ENCODE measurements at regions not wholly inside any gene's neighbourhood (a gene's known extent, or its start where the extent isn't known, plus 50 kb on each side); places are given as distances from the start of the nearest gene placed in this dataset.

GRCh38 chr19:31882709-31883108, 462.7 kb upstream of the ZNF507 start:
- Histone ChIP-seq H4K20me1 (ENCODE audit: insufficient read depth, low read length) (no peaks in the 10 kb centered on the region), H2AFZ (ENCODE audit: low read length) (no peak overlapping the region), H3K27me3 (replicated peaks; ENCODE audit: insufficient read depth, low read length) (peaks cover 41% of the 10 kb centered on the region), H3K4me3 (ENCODE audit: low read length) (no peak overlapping the region), H3K4me1 (ENCODE audit: low read length) (no peaks in the 10 kb centered on the region), H3K36me3 (replicated peaks; ENCODE audit: insufficient read depth, low read length) (no peaks in the 10 kb centered on the region), H3K27ac (ENCODE audit: low read length) (no peak overlapping the region), H3K9me2 (replicated peaks; ENCODE audit: insufficient read depth, low read length) (no peaks in the 10 kb centered on the region), H3K9ac (ENCODE audit: low read length) (no peak overlapping the region), H3K9me3 (replicated peaks; ENCODE audit: insufficient read depth, low read length) (no peaks in the 10 kb centered on the region), H3K79me2 (ENCODE audit: low read length) (no peaks in the 10 kb centered on the region), H3F3A (ENCODE audit: insufficient read depth, low read length) (no peaks in the 10 kb centered on the region), H3K4me2 (ENCODE audit: low read depth, low read length) (no peak overlapping the region)
- no peak for DNase-seq
- TF ChIP-seq CTCF (IDR thresholded peaks at IDR 0.05; ENCODE audit: low read length) (no peak), EZH2 (optimal IDR thresholded peaks at IDR 0.05; ENCODE audit: low read depth, low read length) (no peak), EZH2phosphoT487 (IDR thresholded peaks at IDR 0.05; ENCODE audit: low read length) (no peak)

GRCh38 chr19:31883296-31883990, 462.0 kb upstream of the ZNF507 start:
- H3K36me3 ChIP-seq (replicated peaks; ENCODE audit: insufficient read depth, low read length) = no peaks in the 10 kb centered on the region
- no peak overlapping the region for H3K4me3 ChIP-seq (ENCODE audit: low read length)
- H3F3A ChIP-seq (ENCODE audit: insufficient read depth, low read length) = no peaks in the 10 kb centered on the region
- H3K79me2 ChIP-seq (ENCODE audit: low read length) = no peaks in the 10 kb centered on the region
- no peaks in the 10 kb centered on the region for H3K4me1 ChIP-seq (ENCODE audit: low read length)
- H4K20me1 ChIP-seq (ENCODE audit: insufficient read depth, low read length) = no peaks in the 10 kb centered on the region
- no peak for TF ChIP-seq CTCF (IDR thresholded peaks at IDR 0.05; ENCODE audit: low read length)
- TF ChIP-seq EZH2phosphoT487 (IDR thresholded peaks at IDR 0.05; ENCODE audit: low read length) = no peak
- H3K27me3 ChIP-seq (replicated peaks; ENCODE audit: insufficient read depth, low read length) = peaks cover 41% of the 10 kb centered on the region
- no peak overlapping the region for H3K4me2 ChIP-seq (ENCODE audit: low read depth, low read length)
- no peak overlapping the region for H3K9ac ChIP-seq (ENCODE audit: low read length)
- no peak overlapping the region for H2AFZ ChIP-seq (ENCODE audit: low read length)
- H3K27ac ChIP-seq (ENCODE audit: low read length) = no peak overlapping the region
- no peaks in the 10 kb centered on the region for H3K9me2 ChIP-seq (replicated peaks; ENCODE audit: insufficient read depth, low read length)
- H3K9me3 ChIP-seq (replicated peaks; ENCODE audit: insufficient read depth, low read length) = no peaks in the 10 kb centered on the region
- DNase-seq = no peak

GRCh38 chr19:31885280-31885853, 460.0 kb upstream of the ZNF507 start:
- Histone ChIP-seq H3K27me3 (replicated peaks; ENCODE audit: insufficient read depth, low read length) (peaks cover 55% of the 10 kb centered on the region), H3K4me2 (ENCODE audit: low read depth, low read length) (no peak overlapping the region), H3K4me1 (ENCODE audit: low read length) (no peaks in the 10 kb centered on the region), H3K36me3 (replicated peaks; ENCODE audit: insufficient read depth, low read length) (no peaks in the 10 kb centered on the region), H3K9ac (ENCODE audit: low read length) (no peak overlapping the region), H3K79me2 (ENCODE audit: low read length) (no peaks in the 10 kb centered on the region), H3F3A (ENCODE audit: insufficient read depth, low read length) (no peaks in the 10 kb centered on the region), H2AFZ (ENCODE audit: low read length) (no peak overlapping the region), H3K9me3 (replicated peaks; ENCODE audit: insufficient read depth, low read length) (no peaks in the 10 kb centered on the region), H3K9me2 (replicated peaks; ENCODE audit: insufficient read depth, low read length) (no peaks in the 10 kb centered on the region), H3K4me3 (ENCODE audit: low read length) (no peak overlapping the region), H4K20me1 (ENCODE audit: insufficient read depth, low read length) (no peaks in the 10 kb centered on the region), H3K27ac (ENCODE audit: low read length) (no peak overlapping the region)
- TF ChIP-seq EZH2phosphoT487 (IDR thresholded peaks at IDR 0.05; ENCODE audit: low read length) (no peak), CTCF (IDR thresholded peaks at IDR 0.05; ENCODE audit: low read length) (no peak), EZH2 (optimal IDR thresholded peaks at IDR 0.05; ENCODE audit: low read depth, low read length) (no peak)
- no peak for DNase-seq

All from MM.1S (cell line).